GM18909 (cell line): ENCODE measurements at regions not wholly inside any gene's neighbourhood (a gene's known extent, or its start where the extent isn't known, plus 50 kb on each side); places are given as distances from the start of the nearest gene placed in this dataset.

Source experiments
- ATAC-seq: cut with Tn5 transposase; IDR thresholded peaks from one replicate; pipeline ENCODE4 v1.9.1; 2021; ENCODE audit warnings: mild to moderate bottlenecking; ENCODE audit not compliant: unreplicated experiment, poor library complexity

- ATAC-seq, result no peak
Measured at GRCh38 chr5:71938895-71939294, 168.4 kb upstream of the MAP1B start.

DNA sequence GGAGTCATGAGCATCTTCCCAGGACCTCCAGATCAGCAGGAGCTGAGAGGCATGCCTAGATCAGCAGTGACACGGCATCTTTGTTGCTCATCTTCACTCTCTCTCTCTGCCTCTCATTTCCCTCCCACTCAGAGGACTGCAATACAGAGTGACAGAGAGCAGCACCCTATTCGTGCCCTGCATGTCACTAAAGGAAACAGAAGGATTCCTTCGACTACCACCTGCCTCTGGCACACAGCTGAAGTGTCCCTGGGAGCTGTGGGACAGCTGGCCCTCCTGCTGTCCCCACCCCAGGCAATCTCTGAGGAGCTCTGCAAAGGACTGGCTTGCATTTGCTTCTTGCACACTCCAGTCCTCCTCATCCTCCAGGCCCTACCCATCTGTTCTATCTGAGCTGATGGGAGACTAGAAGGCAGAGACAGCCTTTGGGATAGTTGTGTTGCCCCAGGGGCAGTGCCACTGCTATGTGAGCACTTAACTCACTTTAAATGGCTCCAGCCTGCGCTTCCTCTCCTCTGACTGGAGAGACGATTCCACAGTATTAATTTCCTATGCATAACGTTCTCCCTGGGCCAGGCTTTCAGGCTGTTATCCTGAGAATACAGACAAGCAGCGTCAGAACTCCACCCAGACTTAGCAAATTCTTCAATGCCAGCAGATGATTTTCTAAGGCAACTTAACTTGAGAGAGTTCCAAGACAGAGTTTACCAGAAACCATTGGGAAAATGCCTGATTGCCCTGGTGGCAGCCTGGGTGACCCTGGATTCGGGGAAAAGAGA is 167.6 kb upstream of the MAP1B start:
- no peak for ATAC-seq

DNA sequence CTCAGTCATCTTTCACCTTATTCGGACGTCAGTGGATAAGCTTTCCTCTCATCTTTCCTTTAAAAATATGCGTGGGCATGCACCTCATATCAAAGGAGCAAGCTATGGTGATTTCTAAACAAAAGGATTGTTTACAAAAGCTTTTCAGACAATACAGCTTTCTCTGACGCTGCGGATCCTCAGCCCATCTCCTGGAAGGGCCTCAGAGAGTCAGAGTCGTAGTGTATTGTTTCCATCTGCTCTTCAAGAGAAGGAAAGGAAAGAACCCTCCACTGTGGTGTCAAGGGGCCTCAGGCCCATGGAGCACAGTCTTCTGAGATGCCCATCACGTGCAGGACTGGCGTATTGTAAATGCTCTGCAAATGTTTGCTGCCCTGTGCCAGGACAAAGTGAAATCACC is 163.4 kb upstream of the MAP1B start:
- ATAC-seq, result no peak

- ATAC-seq, result no peak
Measured at GRCh38 chr5:71945436-71945835, 161.8 kb upstream of the MAP1B start.

DNA sequence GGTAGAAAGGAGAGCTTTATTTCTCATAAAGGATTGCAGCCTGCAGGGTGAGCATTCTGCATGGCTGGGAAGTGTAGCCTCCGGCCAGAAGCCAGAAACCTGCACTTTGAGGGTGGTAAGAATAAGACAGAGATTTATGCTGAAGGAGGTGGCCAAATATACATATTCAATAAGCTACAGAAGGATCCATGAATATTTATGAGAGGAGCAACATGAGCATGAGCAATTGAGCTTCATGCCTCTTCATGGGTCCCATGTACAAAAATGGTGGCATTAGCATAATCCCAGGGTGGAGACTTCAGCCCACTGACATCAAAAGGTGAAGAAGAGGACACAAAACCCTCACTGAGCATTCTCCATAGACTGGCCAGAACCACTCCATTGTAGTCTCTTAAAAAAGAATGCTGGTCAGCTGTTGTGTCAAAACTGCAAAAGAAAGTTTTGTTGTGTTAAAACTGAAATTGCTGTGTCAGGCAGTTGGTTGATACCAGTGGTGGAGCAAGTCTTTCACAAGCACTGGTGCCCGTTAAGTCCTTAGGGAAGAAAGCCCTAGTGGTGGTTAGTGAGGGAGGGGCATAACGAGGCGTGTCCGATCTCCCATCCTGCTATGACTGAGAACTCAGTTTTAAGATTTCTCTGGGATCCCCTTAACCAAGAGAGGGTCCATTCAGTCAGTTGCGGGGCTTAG is 160.8 kb upstream of the MAP1B start:
- no peak for ATAC-seq

DNA sequence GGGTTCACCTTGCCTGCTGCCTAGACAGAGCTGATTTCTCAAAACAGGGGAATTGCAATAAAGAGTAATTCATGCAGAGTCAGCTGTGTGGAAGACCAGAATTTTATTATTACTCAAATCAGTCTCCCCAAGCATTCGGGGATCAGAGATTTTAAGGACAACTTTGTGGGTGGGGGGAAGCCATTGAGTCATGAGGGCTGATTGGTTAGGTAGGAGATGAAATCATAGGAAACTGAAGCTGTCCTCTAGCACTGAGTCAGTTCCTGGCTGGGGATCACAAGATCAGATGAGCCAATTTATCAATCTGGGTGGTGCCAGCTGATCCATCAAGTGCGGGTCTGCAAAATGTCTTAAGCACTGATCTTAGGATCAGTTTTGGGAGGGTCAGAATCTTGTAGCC is 159.1 kb upstream of the MAP1B start:
- ATAC-seq, result no peak

- no peak for ATAC-seq
Measured at GRCh38 chr5:71949772-71950171, 157.5 kb upstream of the MAP1B start.

DNA sequence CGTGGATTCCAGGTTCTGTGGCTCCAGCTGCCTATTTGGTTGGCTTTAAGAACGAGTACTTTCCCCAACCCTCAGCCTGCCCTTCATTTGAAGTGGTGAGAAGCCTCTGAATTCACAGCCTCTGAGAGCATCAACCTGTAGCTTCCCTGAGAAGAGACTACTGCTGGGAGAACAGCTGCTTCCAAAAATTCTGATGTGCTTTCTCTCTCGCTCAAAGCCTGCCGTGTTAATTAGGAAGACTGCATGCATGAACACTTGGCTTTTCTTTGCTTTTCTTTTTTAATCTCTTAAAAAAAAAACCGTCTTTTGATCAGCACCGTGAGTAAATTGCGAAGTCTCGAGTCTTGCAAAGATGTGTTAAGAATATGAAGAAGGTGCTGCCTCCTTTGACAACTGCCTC is 153.4 kb upstream of the MAP1B start:
- no peak for ATAC-seq

GRCh38 chr5:71954329-71954728 is 152.9 kb upstream of the MAP1B start:
- no peak for ATAC-seq

DNA sequence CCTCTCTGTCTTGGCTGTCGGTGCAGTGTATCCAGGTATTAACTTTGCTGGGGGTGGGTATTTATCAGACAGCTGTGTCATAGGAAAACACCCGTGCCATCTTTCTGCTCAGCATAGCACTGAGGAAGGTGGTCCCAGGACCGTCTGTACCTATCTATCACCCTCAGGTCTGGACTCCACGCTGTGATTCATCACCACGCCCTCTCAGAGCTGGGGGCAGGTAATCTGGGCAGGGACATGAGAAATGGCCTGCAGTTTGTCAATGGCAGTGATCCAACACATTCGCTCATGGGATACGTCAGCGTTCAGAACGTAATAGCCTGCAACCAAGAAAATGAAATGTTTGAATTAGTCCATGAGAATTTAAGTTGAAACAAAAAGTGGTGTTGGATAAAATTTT is 151.6 kb upstream of the MAP1B start:
- no peak for ATAC-seq

- ATAC-seq, result no peak
Measured at GRCh38 chr5:71957292-71957898, 149.9 kb upstream of the MAP1B start.

- ATAC-seq, result no peak
Measured at GRCh38 chr5:71960195-71960594, 147.1 kb upstream of the MAP1B start.

- no peak for ATAC-seq
Measured at GRCh38 chr5:71961786-71962185, 145.5 kb upstream of the MAP1B start.

GRCh38 chr5:71969460-71969859 is 137.8 kb upstream of the MAP1B start:
- no peak for ATAC-seq

DNA sequence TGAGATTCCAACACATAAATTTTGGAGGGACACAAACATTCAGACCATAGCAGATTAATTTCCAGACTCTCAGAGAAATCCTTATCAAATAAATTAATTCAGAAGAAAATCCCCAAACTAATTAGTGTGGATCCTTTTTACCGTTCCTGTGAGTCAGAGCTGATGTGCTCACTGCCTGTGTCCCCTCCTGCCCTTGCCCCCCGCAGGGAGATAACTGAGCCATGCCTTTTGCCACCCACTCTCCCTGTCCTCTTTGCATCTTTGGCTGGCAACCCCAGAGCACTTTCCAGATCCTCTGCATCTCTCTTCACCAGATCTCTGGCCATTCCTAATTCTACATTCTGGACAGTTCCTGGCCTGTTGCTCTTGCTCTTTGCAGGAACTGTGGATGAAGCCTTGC is 135.4 kb upstream of the MAP1B start:
- no peak for ATAC-seq

GRCh38 chr5:71972777-71973473 is 134.3 kb upstream of the MAP1B start:
- ATAC-seq, result no peak

GRCh38 chr5:71973563-71973962 is 133.7 kb upstream of the MAP1B start:
- no peak for ATAC-seq

- no peak for ATAC-seq
Measured at GRCh38 chr5:71974165-71974564, 133.1 kb upstream of the MAP1B start.

DNA sequence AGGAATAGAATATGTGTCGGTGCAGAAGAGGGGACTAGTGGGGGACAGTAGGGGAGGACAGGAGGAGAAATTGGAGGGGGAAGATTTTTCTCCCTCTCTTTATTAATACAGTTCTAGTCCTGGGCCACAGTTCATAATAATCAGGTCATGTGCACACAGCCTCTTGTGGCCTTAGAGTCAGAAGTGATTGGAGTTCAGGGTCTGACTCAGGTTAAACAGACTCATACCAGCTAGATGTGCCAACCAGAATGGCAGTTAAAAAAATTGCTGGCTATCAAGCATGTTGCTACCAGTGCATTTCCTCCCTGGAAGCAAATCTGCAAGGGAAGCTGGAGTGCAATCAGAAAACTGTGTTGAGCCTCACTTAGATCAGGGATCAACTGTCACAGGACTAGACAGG is 132.7 kb upstream of the MAP1B start:
- ATAC-seq, result no peak

- ATAC-seq, result no peak
Measured at GRCh38 chr5:71976449-71976848, 130.8 kb upstream of the MAP1B start.

GRCh38 chr5:71977311-71977710 is 130.0 kb upstream of the MAP1B start:
- no peak for ATAC-seq
